Astrocyte of the cerebellum (primary cell): ENCODE measurements at regions not wholly inside any gene's neighbourhood (a gene's known extent, or its start where the extent isn't known, plus 50 kb on each side); places are given as distances from the start of the nearest gene placed in this dataset.
A peak's percentile ranks its signal among the peaks of the same experiment; 100 is the strongest.

Experiments
- DNase-seq: peaks from one replicate; pipeline ENCODE4 v3.0.0-alpha.2; 2011; ENCODE audit warnings: low read depth
- H3K4me3 ChIP-seq: 2 replicates; pipeline ENCODE4 v1.5.1; 2011; ENCODE audit warnings: mild to moderate bottlenecking, low read depth, low read length, moderate library complexity
- in situ Hi-C: cut with HindIII; loops from 2 replicates; pipeline ENCODE4 v1.10.0; 2017; ENCODE audit warnings: low sequenced_read_pairs
- TF ChIP-seq, protein P1 (sequence below): IDR thresholded peaks from 2 replicates; pipeline ENCODE4 v1.5.1; 2012; ENCODE audit warnings: low read length, low read depth, moderate library complexity, mild to moderate bottlenecking; ENCODE audit errors: missing control alignments

DNA sequence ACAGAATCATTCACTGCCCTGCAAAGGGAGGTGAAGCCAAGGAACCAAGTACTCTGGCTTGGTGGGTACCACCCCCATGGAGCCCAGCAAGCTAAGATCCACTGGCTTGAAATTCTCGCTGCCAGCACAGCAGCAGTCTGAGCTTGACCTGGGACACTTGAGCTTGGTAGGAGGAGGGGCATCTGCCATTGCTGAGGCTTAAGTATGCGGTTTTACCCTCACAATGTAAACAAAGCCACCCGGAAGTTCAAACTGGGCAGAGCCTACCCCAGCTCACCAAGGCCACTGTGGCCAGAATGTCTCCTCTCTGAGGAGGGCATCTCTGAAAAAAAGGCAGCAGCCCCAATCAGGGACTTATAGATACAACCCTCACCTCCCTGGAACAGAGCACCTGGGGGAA, 1050.0 kb upstream of the GHITM start:
- TF ChIP-seq, protein P1, sequence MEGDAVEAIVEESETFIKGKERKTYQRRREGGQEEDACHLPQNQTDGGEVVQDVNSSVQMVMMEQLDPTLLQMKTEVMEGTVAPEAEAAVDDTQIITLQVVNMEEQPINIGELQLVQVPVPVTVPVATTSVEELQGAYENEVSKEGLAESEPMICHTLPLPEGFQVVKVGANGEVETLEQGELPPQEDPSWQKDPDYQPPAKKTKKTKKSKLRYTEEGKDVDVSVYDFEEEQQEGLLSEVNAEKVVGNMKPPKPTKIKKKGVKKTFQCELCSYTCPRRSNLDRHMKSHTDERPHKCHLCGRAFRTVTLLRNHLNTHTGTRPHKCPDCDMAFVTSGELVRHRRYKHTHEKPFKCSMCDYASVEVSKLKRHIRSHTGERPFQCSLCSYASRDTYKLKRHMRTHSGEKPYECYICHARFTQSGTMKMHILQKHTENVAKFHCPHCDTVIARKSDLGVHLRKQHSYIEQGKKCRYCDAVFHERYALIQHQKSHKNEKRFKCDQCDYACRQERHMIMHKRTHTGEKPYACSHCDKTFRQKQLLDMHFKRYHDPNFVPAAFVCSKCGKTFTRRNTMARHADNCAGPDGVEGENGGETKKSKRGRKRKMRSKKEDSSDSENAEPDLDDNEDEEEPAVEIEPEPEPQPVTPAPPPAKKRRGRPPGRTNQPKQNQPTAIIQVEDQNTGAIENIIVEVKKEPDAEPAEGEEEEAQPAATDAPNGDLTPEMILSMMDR = no peak
- in situ Hi-C loops = no loop called here
- H3K4me3 ChIP-seq = no peak overlapping the region
- no peak for DNase-seq

DNA sequence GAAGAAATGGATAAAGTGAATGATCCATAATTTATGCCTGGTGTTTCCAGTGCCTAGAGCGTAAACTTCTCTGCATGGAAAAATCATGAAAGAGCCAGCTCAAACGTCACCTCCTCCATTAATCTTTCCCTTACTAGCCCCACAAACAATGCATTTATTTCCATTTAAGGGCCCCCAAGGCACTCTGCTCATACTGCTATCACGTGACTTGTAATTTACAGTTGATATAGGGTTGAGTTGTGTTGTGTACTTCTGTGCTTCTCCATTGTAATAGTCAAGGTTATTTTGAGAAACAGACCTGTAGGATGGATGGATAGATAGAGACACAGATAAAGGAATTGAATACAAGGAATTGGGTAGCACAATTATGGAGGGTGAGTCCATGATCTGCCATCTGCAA, 1034.7 kb upstream of the GHITM start:
- in situ Hi-C loops = no loop called here
- TF ChIP-seq, protein P1 = no peak
- no peak overlapping the region for H3K4me3 ChIP-seq
- no peak for DNase-seq

DNA sequence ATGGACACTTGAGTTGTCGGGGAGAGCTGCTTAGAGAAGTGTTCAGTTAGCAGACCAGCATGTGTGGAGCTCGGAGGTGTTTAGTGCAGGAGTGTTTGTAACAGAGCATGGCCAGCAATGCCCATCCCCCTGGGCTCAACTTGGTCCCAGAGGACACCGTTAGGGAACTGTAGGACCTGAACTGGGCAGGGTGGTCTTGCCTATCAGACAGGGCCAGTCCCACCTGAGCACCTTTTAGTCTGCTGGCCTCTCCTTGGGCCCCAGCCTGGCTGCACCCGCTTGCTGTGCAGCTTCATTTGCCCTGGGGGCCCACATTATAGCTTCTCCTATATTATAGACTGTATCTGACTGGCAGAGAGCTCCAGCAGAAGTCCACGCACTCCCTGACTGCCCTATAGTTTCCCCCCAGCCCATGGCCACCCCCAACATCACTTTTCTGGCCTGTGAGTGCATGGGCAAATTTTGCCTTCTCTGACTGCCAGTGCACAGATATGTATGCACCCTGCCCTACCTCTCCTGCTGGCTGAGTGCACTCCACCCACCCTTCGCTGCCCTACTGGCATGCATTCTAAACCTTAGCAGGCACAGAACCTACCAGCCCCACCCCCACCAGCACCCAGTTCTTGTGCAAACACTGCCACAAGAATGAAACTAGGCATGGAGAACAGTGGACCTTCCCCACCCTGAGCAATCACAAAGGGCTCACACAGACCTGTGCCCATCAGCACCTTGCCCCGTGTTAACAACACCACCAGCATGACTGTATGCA, 1030.6 kb upstream of the GHITM start:
- no peak overlapping the region for H3K4me3 ChIP-seq
- DNase-seq = no peak
- in situ Hi-C loops = no loop called here
- TF ChIP-seq, protein P1 = no peak

DNA sequence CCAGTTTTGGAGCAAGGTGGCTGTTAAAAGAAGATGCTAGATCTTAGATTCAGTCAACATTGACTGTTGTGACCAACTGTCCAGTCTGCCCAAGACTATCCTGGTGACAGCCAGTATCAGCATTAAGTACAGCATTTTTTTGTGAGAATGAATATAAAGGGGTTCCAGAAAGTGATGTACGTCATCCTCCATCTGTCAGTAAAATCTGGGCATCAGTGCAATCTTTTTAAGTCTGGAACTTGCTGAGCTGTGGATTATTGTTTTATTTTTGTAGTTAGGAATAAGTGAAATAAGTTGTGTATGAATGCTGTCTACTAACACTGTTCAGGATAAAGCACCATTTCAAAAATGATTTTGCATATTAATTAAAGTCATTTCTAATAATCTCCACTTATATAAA, 1020.0 kb upstream of the GHITM start:
- in situ Hi-C loops = no loop called here
- TF ChIP-seq, protein P1 = no peak
- H3K4me3 ChIP-seq = no peak overlapping the region
- no peak for DNase-seq

DNA sequence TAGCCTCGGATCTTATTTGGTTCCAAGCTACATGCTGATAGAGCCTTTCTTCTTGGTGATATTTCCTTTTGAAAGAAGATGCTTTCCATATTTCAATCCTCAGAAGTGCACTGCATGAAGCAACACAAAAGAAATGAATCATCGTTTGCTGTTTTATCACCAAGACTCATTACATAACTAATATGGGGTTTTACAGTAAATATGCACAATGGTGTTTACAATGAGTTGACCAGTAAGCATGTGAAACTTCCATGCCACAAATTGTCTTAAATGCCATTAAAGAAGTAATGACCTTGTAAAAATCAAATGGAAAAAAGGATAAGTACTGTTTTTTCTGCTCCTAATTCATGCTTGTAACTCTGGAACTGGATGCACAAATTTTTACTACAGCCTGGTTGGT, 1017.0 kb upstream of the GHITM start:
- in situ Hi-C loops = no loop called here
- TF ChIP-seq, protein P1 = no peak
- no peak overlapping the region for H3K4me3 ChIP-seq
- DNase-seq = no peak

DNA sequence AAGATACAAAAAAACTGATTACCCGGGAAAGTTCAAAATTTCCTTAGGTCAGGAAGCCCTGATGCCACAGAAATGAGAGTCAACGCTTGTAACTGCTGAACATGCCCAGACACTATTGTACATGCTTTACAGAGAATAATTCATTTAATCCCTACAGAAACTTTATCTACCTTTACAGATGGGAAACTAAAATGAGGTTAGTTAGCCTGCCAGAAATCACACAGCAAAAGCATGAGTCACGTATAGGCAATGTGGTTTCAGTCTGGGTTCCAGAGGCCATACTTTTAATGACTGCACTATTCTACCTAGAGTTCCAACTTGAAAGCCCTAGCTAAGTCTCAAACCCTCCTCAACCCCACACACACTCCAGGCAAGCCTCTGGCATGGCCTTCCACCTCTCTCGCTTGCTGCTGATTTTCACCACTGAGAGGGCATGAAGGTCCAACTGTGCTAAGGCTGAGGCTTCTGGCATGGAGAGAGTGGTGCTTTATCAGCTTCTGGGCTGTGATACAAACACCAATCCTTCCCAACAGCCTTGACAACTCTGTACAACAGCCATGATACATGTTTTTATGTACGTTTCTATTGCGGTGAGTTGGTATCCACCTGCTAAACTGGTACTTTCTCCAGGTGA, 1011.2 kb upstream of the GHITM start:
- DNase-seq = peak; percentile 65
- H3K4me3 ChIP-seq = no peak overlapping the region
- in situ Hi-C loops = no loop called here

More for the DNA sequence above, 1011.2 kb upstream of the GHITM start:
- TF ChIP-seq, protein P1 = no peak
